ENCODE measurements at regions not wholly inside any gene's neighbourhood (a gene's known extent, or its start where the extent isn't known, plus 50 kb on each side); places are given as distances from the start of the nearest gene placed in this dataset.
"Not testable (repeated sequence)": the region's sequence is repeated elsewhere in the genome, so short reads cannot be mapped to it uniquely, and the experiment has no call there.

GRCh38 chr12:58105225-58106119, 164.1 kb downstream of the ATP23 start:
- no peak for DNase-seq
- H3K4me3 Mint-ChIP-seq, result no peak overlapping the region
- peaks cover 2% of the 10 kb centered on the region for H3K27me3 Mint-ChIP-seq
- no peaks in the 10 kb centered on the region for H3K4me1 Mint-ChIP-seq
- intact Hi-C loops (cut with DNase I, micrococcal nuclease), result no loop called here
- no peak for ATAC-seq
- ChIA-PET CTCF (interaction anchor here (1.5 kb wide), 1 partner anchor 10 kb away, joined by 3 read pairs; no protein-coding TSS in a partner anchor), POLR2A (no interaction called here)
- H3K27ac Mint-ChIP-seq, result no peak overlapping the region
- no peaks in the 10 kb centered on the region for H3K36me3 Mint-ChIP-seq (ENCODE audit: low read depth)
- peaks cover 2% of the 10 kb centered on the region for H3K9me3 Mint-ChIP-seq (ENCODE audit: low read depth)

- POLR2A ChIA-PET, result no interaction called here
- ATAC-seq (no peak), DNase-seq (no peak)
- intact Hi-C loops (cut with DNase I, micrococcal nuclease), result no loop called here
- H3K4me3 Mint-ChIP-seq, result no peak overlapping the region
- peaks cover 2% of the 10 kb centered on the region for H3K9me3 Mint-ChIP-seq (ENCODE audit: low read depth)
- H3K36me3 Mint-ChIP-seq (ENCODE audit: low read depth), result no peaks in the 10 kb centered on the region
- CTCF ChIA-PET, result interaction anchor here (1.5 kb wide), 1 partner anchor 11 kb away, joined by 3 read pairs; no protein-coding TSS in a partner anchor
- H3K27ac Mint-ChIP-seq, result no peak overlapping the region
- peaks cover 2% of the 10 kb centered on the region for H3K27me3 Mint-ChIP-seq
- H3K4me1 Mint-ChIP-seq, result no peaks in the 10 kb centered on the region
Observed at GRCh38 chr12:58106195-58106594, 164.8 kb downstream of the ATP23 start.

- Mint-ChIP-seq H3K27me3 (peaks cover 9% of the 10 kb centered on the region), H3K27ac (no peak overlapping the region), H3K4me3 (no peak overlapping the region), H3K4me1 (no peaks in the 10 kb centered on the region), H3K9me3 (ENCODE audit: low read depth) (no peaks in the 10 kb centered on the region), H3K36me3 (ENCODE audit: low read depth) (no peaks in the 10 kb centered on the region)
- ChIA-PET POLR2A (no interaction called here), CTCF (no interaction called here)
- DNase-seq (no peak), ATAC-seq (no peak)
- intact Hi-C loops (cut with DNase I, micrococcal nuclease), result no loop called here
Observed at GRCh38 chr12:58117201-58117600, 175.8 kb downstream of the ATP23 start.

GRCh38 chr12:58117667-58118066, 176.3 kb downstream of the ATP23 start:
- Mint-ChIP-seq H3K27ac (no peak overlapping the region), H3K27me3 (peaks cover 9% of the 10 kb centered on the region), H3K9me3 (ENCODE audit: low read depth) (no peaks in the 10 kb centered on the region), H3K36me3 (ENCODE audit: low read depth) (no peaks in the 10 kb centered on the region), H3K4me1 (no peaks in the 10 kb centered on the region), H3K4me3 (no peak overlapping the region)
- intact Hi-C loops (cut with DNase I, micrococcal nuclease), result no loop called here
- DNase-seq (no peak), ATAC-seq (no peak)
- POLR2A ChIA-PET, result no interaction called here
- CTCF ChIA-PET, result no interaction called here

GRCh38 chr12:58125761-58126160, 184.4 kb downstream of the ATP23 start:
- H3K27me3 Mint-ChIP-seq, result not testable (repeated sequence)

GRCh38 chr12:58131986-58132755, 190.8 kb downstream of the ATP23 start:
- Mint-ChIP-seq H3K4me3 (no peak overlapping the region), H3K4me1 (no peaks in the 10 kb centered on the region), H3K27ac (no peak overlapping the region), H3K27me3 (peaks cover 10% of the 10 kb centered on the region), H3K36me3 (ENCODE audit: low read depth) (no peaks in the 10 kb centered on the region), H3K9me3 (ENCODE audit: low read depth) (no peaks in the 10 kb centered on the region)
- no peak for ATAC-seq
- intact Hi-C loops (cut with DNase I, micrococcal nuclease), result no loop called here
- CTCF ChIA-PET, result no interaction called here
- DNase-seq, result no peak
- POLR2A ChIA-PET, result no interaction called here

More at GRCh38 chr12:58125761-58126160, 184.4 kb downstream of the ATP23 start:
- intact Hi-C loops (cut with DNase I, micrococcal nuclease); ATAC-seq; POLR2A ChIA-PET; H3K9me3 Mint-ChIP-seq (ENCODE audit: low read depth); H3K4me3 Mint-ChIP-seq; H3K27ac Mint-ChIP-seq; DNase-seq; H3K4me1 Mint-ChIP-seq; H3K36me3 Mint-ChIP-seq (ENCODE audit: low read depth); CTCF ChIA-PET: not testable (repeated sequence)

GRCh38 chr12:58138424-58138823, 197.1 kb downstream of the ATP23 start:
- H3K9me3 Mint-ChIP-seq (ENCODE audit: low read depth), result no peaks in the 10 kb centered on the region
- no peak for DNase-seq
- no peak overlapping the region for H3K4me3 Mint-ChIP-seq
- H3K36me3 Mint-ChIP-seq (ENCODE audit: low read depth), result no peaks in the 10 kb centered on the region
- ATAC-seq, result no peak
- ChIA-PET POLR2A (no interaction called here), CTCF (no interaction called here)
- intact Hi-C loops (cut with DNase I, micrococcal nuclease), result no loop called here
- no peaks in the 10 kb centered on the region for H3K4me1 Mint-ChIP-seq
- H3K27ac Mint-ChIP-seq, result no peak overlapping the region
- peaks cover 12% of the 10 kb centered on the region for H3K27me3 Mint-ChIP-seq

GRCh38 chr12:58139894-58140293, 198.5 kb downstream of the ATP23 start:
- CTCF ChIA-PET, result no interaction called here

GRCh38 chr12:58140395-58140794, 199.0 kb downstream of the ATP23 start:
- Mint-ChIP-seq H3K27ac (no peak overlapping the region), H3K36me3 (ENCODE audit: low read depth) (no peaks in the 10 kb centered on the region), H3K9me3 (ENCODE audit: low read depth) (no peaks in the 10 kb centered on the region), H3K27me3 (peaks cover 12% of the 10 kb centered on the region), H3K4me1 (no peaks in the 10 kb centered on the region), H3K4me3 (no peak overlapping the region)
- ChIA-PET POLR2A (no interaction called here), CTCF (no interaction called here)
- ATAC-seq (no peak), DNase-seq (no peak)
- intact Hi-C loops (cut with DNase I, micrococcal nuclease), result no loop called here

More at GRCh38 chr12:58139894-58140293, 198.5 kb downstream of the ATP23 start:
- Mint-ChIP-seq H3K4me3 (no peak overlapping the region), H3K9me3 (ENCODE audit: low read depth) (no peaks in the 10 kb centered on the region), H3K4me1 (no peaks in the 10 kb centered on the region), H3K36me3 (ENCODE audit: low read depth) (no peaks in the 10 kb centered on the region), H3K27ac (no peak overlapping the region), H3K27me3 (peaks cover 12% of the 10 kb centered on the region)
- no peak for ATAC-seq
- intact Hi-C loops (cut with DNase I, micrococcal nuclease), result no loop called here
- no peak for DNase-seq
- POLR2A ChIA-PET, result no interaction called here

- no peak overlapping the region for H3K27ac Mint-ChIP-seq
- no peak overlapping the region for H3K4me3 Mint-ChIP-seq
- ATAC-seq (no peak), DNase-seq (no peak)
- no peaks in the 10 kb centered on the region for H3K4me1 Mint-ChIP-seq
- H3K36me3 Mint-ChIP-seq (ENCODE audit: low read depth), result no peaks in the 10 kb centered on the region
- intact Hi-C loops (cut with DNase I, micrococcal nuclease), result no loop called here
- peaks cover 1% of the 10 kb centered on the region for H3K9me3 Mint-ChIP-seq (ENCODE audit: low read depth)
- peaks cover 9% of the 10 kb centered on the region for H3K27me3 Mint-ChIP-seq
- ChIA-PET CTCF (no interaction called here), POLR2A (no interaction called here)
Observed at GRCh38 chr12:58142991-58143390, 201.6 kb downstream of the ATP23 start.

- ChIA-PET CTCF (no interaction called here), POLR2A (no interaction called here)
- H3K4me3 Mint-ChIP-seq, result no peak overlapping the region
- peaks cover 1% of the 10 kb centered on the region for H3K9me3 Mint-ChIP-seq (ENCODE audit: low read depth)
- ATAC-seq (no peak), DNase-seq (no peak)
- peaks cover 7% of the 10 kb centered on the region for H3K27me3 Mint-ChIP-seq
- H3K27ac Mint-ChIP-seq, result no peak overlapping the region
- H3K4me1 Mint-ChIP-seq, result no peaks in the 10 kb centered on the region
- no peaks in the 10 kb centered on the region for H3K36me3 Mint-ChIP-seq (ENCODE audit: low read depth)
- intact Hi-C loops (cut with DNase I, micrococcal nuclease), result no loop called here
Observed at GRCh38 chr12:58143498-58143995, 202.2 kb downstream of the ATP23 start.

GRCh38 chr12:58148405-58148804, 207.0 kb downstream of the ATP23 start:
- Mint-ChIP-seq H3K9me3 (ENCODE audit: low read depth) (peaks cover 1% of the 10 kb centered on the region), H3K4me3 (no peak overlapping the region), H3K4me1 (no peaks in the 10 kb centered on the region), H3K36me3 (ENCODE audit: low read depth) (no peaks in the 10 kb centered on the region), H3K27ac (no peak overlapping the region), H3K27me3 (peaks cover 7% of the 10 kb centered on the region)
- intact Hi-C loops (cut with DNase I, micrococcal nuclease), result no loop called here
- ChIA-PET POLR2A (no interaction called here), CTCF (no interaction called here)
- DNase-seq (no peak), ATAC-seq (no peak)

Measured in activated CD4-positive, alpha-beta T cell treated with anti-CD3 and anti-CD28 coated beads for 36 hours (primary cell).